NCI-H1105 (cell line): ENCODE measurements at regions not wholly inside any gene's neighbourhood (a gene's known extent, or its start where the extent isn't known, plus 50 kb on each side); places are given as distances from the start of the nearest gene placed in this dataset.
"Not testable (repeated sequence)": the region's sequence is repeated elsewhere in the genome, so short reads cannot be mapped to it uniquely, and the experiment has no call there.

Source experiments
- DNase-seq: peaks from one replicate; lab custom pipeline; 2025; lab: John Stamatoyannopoulos, UW

DNA sequence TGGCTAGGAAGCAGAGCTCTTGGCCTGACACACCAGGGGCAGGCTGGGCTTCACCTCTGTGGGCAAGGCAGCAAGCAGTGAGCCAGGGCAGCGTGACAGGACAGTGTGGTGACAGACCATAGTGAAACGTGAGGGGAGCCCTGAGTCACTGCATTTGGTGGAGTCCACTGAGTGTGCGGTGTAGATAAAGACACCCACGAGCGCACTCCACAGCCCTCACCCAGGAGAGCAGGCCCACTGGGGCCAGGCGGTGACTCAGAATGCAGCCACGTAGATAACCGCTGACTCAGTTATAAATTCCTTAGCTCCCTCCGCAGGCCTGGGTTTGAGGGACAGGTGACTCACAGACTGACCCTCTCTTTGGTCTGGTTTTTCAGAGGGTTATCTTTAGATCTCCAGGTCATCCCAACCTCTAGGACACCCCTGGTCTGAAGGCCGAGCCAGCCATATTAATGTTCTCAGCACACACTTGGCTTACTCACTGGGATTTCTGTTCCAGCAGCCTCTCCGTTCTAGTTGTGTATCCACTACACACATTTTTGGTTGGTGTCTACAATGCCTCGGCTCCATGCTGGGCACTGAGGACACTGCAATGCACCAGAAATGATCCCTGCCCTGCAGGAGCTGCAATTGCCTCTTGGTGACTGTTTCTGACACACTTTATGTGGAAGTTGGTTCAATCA lies 90.2 kb upstream of the TSPAN2 start:
- no peak for DNase-seq

- no peak for DNase-seq
Observed at GRCh38 chr1:115176189-115176588, 86.9 kb upstream of the TSPAN2 start.

GRCh38 chr1:115175596-115175995 lies 86.3 kb upstream of the TSPAN2 start:
- DNase-seq: no peak

- DNase-seq: no peak
Observed at GRCh38 chr1:115173151-115173550, 83.8 kb upstream of the TSPAN2 start.

GRCh38 chr1:115172270-115172669 lies 83.0 kb upstream of the TSPAN2 start:
- no peak for DNase-seq

GRCh38 chr1:115170961-115171392 lies 81.7 kb upstream of the TSPAN2 start:
- DNase-seq: no peak

- DNase-seq: no peak
Observed at GRCh38 chr1:115170377-115170776, 81.1 kb upstream of the TSPAN2 start.

DNA sequence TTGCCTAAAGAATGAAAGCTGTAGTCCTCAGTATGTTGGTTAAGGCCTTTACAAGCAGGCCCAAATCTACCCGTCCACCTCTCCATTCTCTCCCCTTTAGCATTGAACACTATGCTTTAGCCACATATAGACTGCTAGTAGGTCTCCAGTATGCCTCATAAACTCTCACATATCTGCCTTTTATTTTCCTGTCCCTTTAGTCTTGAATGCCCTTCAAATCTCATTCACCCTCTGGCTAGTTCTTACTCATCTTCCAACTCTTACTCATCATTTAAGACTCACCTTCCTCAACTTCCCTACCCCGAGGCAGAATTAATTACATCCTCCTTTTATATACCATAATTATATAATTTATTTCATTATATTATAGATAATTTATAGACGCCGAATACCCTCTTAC lies 78.7 kb upstream of the TSPAN2 start:
- no peak for DNase-seq

- no peak for DNase-seq
Observed at GRCh38 chr1:115166531-115167091, 77.3 kb upstream of the TSPAN2 start.

- no peak for DNase-seq
Observed at GRCh38 chr1:115165776-115166175, 76.5 kb upstream of the TSPAN2 start.

DNA sequence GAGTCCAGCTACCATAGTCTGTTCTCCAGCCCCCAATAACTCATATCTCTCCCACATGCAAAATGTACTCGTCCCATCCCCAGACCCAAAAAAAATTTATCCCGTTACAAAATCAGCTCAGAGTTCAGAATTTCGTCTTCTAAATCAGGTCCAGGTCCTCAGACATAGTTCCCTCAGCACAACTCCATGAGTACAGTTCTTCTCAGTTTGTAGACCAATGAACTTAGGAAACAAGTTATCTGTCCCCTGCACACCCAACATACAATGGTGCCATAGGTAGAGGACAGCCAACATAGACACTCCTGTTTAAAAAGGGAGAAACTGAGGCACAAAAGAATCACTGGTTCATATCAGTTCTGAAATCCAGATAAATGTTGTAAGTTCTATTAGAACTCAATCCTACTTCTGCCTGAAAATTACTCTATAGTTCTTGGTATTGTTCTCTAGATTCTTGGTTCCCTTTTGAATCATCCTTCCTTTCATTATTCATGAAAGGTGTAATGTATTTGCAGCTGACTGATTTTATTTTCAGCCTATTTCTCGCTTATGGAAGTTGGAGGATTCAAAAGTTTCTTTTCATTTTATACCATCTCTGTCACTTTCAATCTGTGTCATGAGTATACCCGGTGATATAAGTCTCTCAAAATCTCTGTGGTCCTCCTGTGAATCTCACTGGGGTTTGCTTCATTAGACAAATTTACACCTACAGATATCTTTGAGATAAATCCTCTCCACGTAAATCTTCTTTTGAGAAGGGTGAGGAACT lies 75.8 kb upstream of the TSPAN2 start:
- DNase-seq: no peak

GRCh38 chr1:115164484-115164883 lies 75.2 kb upstream of the TSPAN2 start:
- no peak for DNase-seq

- DNase-seq: no peak
Observed at GRCh38 chr1:115160728-115161127, 71.4 kb upstream of the TSPAN2 start.

DNA sequence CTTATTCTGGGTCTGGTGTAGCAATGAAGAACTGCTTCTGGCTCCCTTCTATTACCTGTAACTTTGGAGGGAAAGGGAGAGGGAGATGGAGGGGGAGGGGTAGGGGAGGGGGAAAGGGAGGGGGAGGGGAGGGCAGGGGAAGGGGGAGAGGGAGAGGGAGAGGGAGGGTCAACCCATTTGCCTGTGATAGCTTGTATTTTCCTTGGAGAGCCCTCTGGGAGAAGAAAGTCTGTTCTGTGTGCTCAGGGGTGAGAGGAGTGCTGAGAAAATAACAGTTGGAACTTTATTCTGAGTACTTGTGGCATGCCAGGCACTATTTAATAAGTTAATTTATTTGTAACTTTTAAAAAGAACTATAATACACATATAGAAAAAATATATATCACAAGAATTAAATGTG lies 70.7 kb upstream of the TSPAN2 start:
- no peak for DNase-seq

- no peak for DNase-seq
Observed at GRCh38 chr1:115158181-115158580, 68.9 kb upstream of the TSPAN2 start.

- DNase-seq: no peak
Observed at GRCh38 chr1:115156826-115157468, 67.6 kb upstream of the TSPAN2 start.

DNA sequence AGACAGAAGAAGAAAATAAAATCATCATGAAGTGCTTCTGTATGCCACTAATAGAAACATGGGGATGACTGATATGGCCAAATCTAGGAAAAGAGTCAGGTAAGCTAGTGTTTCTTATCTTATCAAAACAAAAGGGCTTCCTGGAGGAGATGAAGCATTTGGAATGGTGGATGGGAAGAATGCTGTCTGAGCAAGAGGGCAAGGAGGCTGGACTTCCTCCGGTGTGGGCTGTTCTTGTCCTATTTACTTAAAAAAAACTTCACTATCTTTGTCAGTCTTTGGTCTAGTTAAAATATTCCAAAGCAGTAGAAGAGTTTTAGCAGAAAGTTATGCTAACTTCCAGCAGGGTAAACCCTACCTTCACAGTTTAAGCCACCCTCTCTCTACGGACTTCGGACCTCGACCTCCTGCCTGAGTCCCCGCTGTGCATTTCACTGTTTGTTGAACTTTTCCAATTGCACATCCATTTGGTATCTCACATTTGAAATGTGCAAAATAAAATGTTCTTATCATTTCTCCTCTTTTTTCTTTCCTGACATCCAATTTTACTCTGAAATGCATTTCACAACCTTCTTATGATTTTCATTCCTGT lies 64.8 kb upstream of the TSPAN2 start:
- no peak for DNase-seq

DNA sequence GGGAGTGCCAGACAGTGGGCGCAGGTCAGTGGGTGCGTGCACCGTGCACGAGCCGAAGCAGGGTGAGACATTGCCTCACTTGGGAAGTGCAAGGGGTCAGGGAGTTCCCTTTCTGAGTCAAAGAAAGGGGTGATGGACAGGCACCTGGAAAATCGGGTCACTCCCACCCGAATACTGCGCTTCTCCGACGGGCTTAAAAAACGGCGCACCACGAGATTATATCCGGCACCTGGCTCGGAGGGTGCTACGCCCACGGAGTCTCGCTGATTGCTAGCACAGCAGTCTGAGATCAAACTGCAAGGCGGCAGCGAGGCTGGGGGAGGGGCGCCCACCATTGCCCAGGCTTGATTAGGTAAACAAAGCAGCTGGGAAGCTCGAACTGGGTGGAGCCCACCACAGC lies 58.6 kb upstream of the TSPAN2 start:
- not testable (repeated sequence) for DNase-seq

- no peak for DNase-seq
Observed at GRCh38 chr1:115145226-115145625, 55.9 kb upstream of the TSPAN2 start.

DNA sequence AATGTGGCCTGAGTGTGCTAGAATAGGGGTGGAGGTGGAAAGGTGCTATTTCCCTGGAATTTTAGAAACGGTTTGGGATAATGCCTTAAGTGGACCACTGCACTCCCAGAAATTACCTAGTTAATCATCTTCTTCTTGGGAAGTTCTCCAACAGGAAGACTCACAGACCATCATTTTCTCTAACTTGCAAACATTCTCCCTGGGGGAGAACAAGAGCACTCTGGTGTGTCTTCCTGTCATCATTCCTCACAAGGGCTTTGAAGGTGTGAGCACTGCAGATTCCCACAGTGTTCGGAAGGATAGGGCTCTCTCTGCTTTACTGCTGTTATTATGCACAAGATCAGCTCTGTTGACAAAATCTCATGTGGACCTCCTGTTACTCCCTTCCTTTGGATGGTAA lies 54.9 kb upstream of the TSPAN2 start:
- DNase-seq: no peak

GRCh38 chr1:115142616-115143015 lies 53.3 kb upstream of the TSPAN2 start:
- DNase-seq: no peak

- DNase-seq: no peak
Observed at GRCh38 chr1:115141145-115141454, 51.8 kb upstream of the TSPAN2 start.
